Fibroblast of pulmonary artery (primary cell): ENCODE measurements at regions not wholly inside any gene's neighbourhood (a gene's known extent, or its start where the extent isn't known, plus 50 kb on each side); places are given as distances from the start of the nearest gene placed in this dataset.
A peak's percentile ranks its signal among the peaks of the same experiment; 100 is the strongest.

Experiments used
- DNase-seq: peaks from one replicate; pipeline ENCODE4 v3.0.0-alpha.2; 2010; ENCODE audit warnings: low read depth
- H3K4me3 ChIP-seq: replicated peaks from 2 replicates; pipeline ENCODE4 v1.5.1; 2011; ENCODE audit warnings: low read depth, mild to moderate bottlenecking, control low read depth, low read length, moderate library complexity
- CTCF ChIP-seq: IDR thresholded peaks from 2 replicates; pipeline ENCODE4 v1.5.1; 2011; ENCODE audit warnings: mild to moderate bottlenecking, control low read depth, low read length, inconsistent platforms; ENCODE audit errors: missing control alignments

GRCh38 chr2:105597011-105597805 is 147.5 kb upstream of the NCK2 start:
- DNase-seq, result no peak
- H3K4me3 ChIP-seq, result no peak overlapping the region
- no peak for TF ChIP-seq CTCF

GRCh38 chr2:105596411-105596921 is 148.2 kb upstream of the NCK2 start:
- TF ChIP-seq CTCF, result no peak
- DNase-seq, result no peak
- H3K4me3 ChIP-seq, result no peak overlapping the region

- no peak for DNase-seq
- no peak for TF ChIP-seq CTCF
- H3K4me3 ChIP-seq, result no peak overlapping the region
Measured at GRCh38 chr2:105595536-105595935, 149.2 kb upstream of the NCK2 start.

GRCh38 chr2:105593221-105593967 is 151.3 kb upstream of the NCK2 start:
- TF ChIP-seq CTCF, result no peak
- no peak for DNase-seq
- no peak overlapping the region for H3K4me3 ChIP-seq

- no peak for TF ChIP-seq CTCF
Measured at GRCh38 chr2:105592288-105592687, 152.4 kb upstream of the NCK2 start.

GRCh38 chr2:105590780-105591660 is 153.7 kb upstream of the NCK2 start:
- TF ChIP-seq CTCF, result no peak
- no peak overlapping the region for H3K4me3 ChIP-seq
- no peak for DNase-seq

More at GRCh38 chr2:105592288-105592687, 152.4 kb upstream of the NCK2 start:
- no peak overlapping the region for H3K4me3 ChIP-seq
- DNase-seq, result peak; percentile 28
